GM19035 (cell line): ENCODE measurements at regions not wholly inside any gene's neighbourhood (a gene's known extent, or its start where the extent isn't known, plus 50 kb on each side); places are given as distances from the start of the nearest gene placed in this dataset.

ENCODE experiments used
- ATAC-seq: cut with Tn5 transposase; IDR thresholded peaks from one replicate; pipeline ENCODE4 v1.9.1; 2021; ENCODE audit not compliant: unreplicated experiment

GRCh38 chr5:159639590-159639989, 276.7 kb upstream of the ADRA1B start:
- no peak for ATAC-seq

- ATAC-seq = no peak
These were observed 275.8 kb upstream of the ADRA1B start for GRCh38 chr5:159640446-159640845.

- no peak for ATAC-seq
These were observed 275.4 kb upstream of the ADRA1B start for GRCh38 chr5:159640921-159641320.

- ATAC-seq = no peak
These were observed 274.8 kb upstream of the ADRA1B start for GRCh38 chr5:159641371-159642039.

- no peak for ATAC-seq
These were observed 273.9 kb upstream of the ADRA1B start for GRCh38 chr5:159642379-159642778.

- ATAC-seq = no peak
These were observed 272.2 kb upstream of the ADRA1B start for GRCh38 chr5:159644053-159644452.

GRCh38 chr5:159645179-159645846, 271.0 kb upstream of the ADRA1B start:
- no peak for ATAC-seq

- ATAC-seq = no peak
These were observed 265.5 kb upstream of the ADRA1B start for GRCh38 chr5:159650803-159651202.

GRCh38 chr5:159655757-159656409, 260.4 kb upstream of the ADRA1B start:
- no peak for ATAC-seq

GRCh38 chr5:159657298-159657697, 259.0 kb upstream of the ADRA1B start:
- ATAC-seq = no peak

GRCh38 chr5:159657771-159658170, 258.5 kb upstream of the ADRA1B start:
- ATAC-seq = no peak

GRCh38 chr5:159658266-159658925, 257.9 kb upstream of the ADRA1B start:
- ATAC-seq = no peak

- ATAC-seq = no peak
These were observed 255.9 kb upstream of the ADRA1B start for GRCh38 chr5:159660401-159660800.

- ATAC-seq = no peak
These were observed 252.3 kb upstream of the ADRA1B start for GRCh38 chr5:159663986-159664385.

- no peak for ATAC-seq
These were observed 249.0 kb upstream of the ADRA1B start for GRCh38 chr5:159667286-159667685.

- no peak for ATAC-seq
These were observed 247.7 kb upstream of the ADRA1B start for GRCh38 chr5:159668556-159668955.

GRCh38 chr5:159669559-159669958, 246.7 kb upstream of the ADRA1B start:
- ATAC-seq = no peak

- no peak for ATAC-seq
These were observed 244.4 kb upstream of the ADRA1B start for GRCh38 chr5:159671886-159672285.

GRCh38 chr5:159673538-159673937, 242.7 kb upstream of the ADRA1B start:
- no peak for ATAC-seq

GRCh38 chr5:159678657-159679392, 237.5 kb upstream of the ADRA1B start:
- ATAC-seq = no peak

- ATAC-seq = no peak
These were observed 236.2 kb upstream of the ADRA1B start for GRCh38 chr5:159680095-159680494.
